GM19467 (cell line): ENCODE measurements at regions not wholly inside any gene's neighbourhood (a gene's known extent, or its start where the extent isn't known, plus 50 kb on each side); places are given as distances from the start of the nearest gene placed in this dataset.

Experiments used
- ATAC-seq: cut with Tn5 transposase; IDR thresholded peaks from one replicate; pipeline ENCODE4 v1.9.1; 2021; ENCODE audit warnings: mild to moderate bottlenecking, moderate library complexity; ENCODE audit not compliant: unreplicated experiment

DNA sequence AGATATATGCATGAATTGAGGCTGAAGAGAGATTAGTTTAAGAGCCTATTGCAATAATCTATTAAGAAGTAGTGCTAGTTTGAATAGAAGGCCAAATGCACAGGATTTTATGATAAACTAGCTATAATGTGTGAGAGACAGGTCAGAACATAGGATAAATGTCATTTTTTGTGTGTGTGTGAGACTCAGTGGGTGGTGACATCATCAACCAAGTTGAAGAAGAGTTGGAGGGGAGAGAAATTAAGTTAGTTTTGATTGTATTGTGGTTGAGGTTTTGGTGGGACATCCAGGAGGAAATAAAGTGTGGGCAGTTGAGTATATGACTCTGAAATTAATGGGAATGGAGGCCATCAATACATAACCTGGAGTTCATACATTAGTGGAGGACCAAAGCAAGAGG, 320.1 kb upstream of the CWC22 start:
- no peak for ATAC-seq

DNA sequence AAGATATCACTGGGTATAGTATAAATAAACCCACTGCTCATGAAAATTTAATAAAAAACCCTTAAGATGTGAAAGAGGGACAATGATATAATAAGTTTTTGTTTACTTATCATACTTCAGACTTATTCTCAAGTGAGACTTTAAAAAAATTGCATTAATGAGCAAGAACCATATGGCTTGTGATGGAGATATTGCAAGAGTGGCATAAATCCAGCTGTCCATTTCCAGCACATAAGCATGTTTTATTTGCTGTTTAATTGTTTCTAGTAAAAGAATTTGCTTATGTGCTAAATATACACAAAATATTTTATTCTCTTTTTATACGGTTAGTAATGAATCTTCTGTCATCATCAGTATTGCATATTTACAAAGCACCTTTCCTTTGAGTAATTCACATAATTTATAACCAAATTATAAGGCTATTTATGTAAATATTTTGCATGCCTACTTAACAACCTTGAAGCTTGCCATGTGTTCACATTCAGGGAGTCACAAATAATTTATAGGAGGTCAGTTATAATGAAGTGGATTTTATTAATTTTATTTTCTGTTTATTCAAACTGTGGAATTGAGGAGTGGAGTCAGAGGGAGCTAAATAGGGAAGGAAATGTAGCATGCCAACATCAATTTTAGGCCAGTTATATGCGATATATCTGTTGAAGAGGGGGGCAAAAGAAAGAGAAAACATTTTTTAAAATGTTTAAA, 318.5 kb upstream of the CWC22 start:
- no peak for ATAC-seq

DNA sequence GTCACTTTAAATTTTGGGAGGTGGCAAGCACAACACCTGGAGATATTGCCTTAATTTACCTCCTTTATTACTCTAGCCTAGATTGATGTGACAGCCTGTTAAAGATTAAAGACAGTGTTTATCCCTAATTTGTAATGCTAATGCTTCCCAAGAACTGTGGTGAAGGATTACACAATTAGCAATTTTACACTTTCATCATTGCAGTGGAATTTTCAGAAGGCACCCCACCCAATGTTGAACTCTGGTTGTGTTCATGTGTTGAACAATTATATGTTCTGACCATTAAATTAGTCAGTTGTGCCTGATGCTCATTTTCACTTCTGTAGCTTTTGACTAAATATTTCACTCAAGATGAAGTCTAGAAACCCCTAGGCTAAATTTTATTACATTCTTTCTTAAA, 317.1 kb upstream of the CWC22 start:
- no peak for ATAC-seq

DNA sequence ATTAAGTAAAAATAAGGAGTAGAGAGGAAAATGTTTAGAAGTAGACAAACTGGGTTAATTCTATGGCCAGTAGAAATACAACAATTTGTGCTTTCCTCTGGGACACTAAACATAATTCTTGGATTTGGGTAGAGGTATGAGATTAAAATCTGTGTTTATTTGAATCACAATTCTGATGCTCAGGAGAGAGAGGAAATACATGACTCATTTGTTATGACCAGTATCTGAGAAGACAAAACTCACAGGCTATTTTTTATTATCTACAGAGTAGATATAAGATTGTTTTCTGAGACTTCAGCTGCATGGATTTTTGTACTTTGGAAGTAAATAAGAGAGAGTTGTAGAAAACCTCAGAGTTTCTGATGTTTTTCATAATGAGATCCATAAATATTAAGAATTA, 315.7 kb upstream of the CWC22 start:
- no peak for ATAC-seq

DNA sequence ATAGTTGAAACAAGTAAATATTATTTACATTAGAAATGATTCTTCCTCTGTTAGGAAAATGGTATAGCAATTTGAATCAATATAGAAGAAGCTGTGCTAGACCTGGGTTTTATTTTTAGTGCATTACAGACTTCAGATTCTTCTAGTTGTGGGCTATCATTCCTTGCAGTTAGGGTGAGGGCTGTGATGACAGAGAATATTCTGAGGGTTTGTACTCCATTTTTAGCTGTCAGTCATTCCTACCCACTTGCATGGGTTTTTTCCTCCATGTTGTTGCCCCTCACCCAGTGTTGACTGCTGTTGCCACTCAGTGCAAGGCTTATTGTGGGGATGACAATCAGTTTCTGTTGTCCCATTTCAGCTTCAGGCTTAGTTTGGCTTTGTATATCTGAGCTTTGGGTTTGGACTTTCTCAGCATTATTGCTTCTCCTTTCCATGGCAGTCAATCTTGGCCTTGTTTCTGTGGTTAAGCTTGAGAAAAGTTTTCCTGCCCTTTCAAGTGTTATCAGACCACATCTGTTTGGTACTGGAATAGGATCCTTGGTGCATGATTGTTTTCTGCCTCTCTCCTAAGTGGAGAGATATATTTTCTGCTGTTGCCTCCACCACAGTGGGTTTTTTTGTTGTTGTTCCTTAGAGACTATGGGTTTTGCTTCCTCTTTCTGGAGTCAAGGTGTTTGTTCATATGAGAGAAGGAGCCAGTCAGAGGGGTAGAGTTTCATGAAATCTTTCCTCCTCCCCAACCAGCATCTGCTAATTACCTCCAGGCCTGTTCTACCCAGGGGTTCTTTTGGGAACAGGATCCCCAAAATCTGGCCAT, 312.7 kb upstream of the CWC22 start:
- peak; percentile 84 for ATAC-seq

DNA sequence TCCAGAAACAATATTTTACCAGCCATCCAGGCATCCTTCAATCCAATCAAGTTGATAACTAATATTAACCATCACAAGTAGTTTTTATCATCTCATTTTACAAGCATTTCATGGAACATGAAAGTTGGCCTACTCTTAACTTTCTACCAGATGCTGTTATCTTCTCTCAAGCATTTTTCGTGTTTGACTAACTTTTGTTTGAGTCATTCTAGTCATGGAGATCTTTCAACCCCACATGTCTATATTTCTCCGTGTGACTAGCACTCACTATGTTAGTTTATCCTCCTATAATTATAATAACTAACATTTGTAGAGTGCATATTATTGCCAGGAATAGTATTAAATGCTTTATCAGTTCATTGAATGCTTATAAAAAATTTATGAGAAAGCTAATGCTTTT, 307.0 kb upstream of the CWC22 start:
- ATAC-seq = no peak

DNA sequence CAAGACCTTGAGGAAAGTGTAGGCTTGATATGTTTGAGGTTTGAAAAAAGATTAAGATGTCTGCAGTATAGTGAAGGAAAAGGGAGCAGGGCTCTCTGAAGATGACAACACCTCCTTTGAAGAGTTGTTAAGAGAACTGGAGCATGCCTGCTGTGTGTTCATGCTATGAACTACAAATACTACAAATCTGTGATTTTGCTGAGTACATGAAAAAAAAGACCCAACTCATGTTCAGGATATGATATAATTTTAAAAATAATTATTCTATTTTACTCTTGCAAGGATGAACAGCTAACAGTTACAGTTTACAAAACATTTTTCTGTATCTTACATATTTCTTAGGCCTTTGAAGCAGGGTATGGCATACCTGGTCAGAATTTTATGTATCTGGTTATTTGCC, 305.4 kb upstream of the CWC22 start:
- ATAC-seq = no peak

DNA sequence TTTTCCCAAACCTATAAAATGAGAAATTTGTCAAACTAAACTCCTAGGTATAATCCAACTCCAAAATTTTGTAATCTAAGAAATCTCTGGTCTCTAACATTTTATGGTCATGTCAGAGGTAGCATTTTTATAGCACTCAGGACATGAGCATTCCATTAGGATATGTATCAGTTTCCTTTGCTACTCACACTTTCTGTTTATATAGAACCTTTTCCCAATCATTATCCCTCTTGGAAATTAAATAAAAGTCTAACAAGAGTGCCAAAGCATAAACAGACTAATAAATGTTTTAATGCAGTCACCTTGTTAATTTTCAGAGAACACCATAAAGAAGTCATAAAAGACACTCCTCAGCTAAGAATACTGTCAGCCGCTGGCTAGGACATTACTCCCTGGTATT, 300.0 kb upstream of the CWC22 start:
- ATAC-seq = no peak

DNA sequence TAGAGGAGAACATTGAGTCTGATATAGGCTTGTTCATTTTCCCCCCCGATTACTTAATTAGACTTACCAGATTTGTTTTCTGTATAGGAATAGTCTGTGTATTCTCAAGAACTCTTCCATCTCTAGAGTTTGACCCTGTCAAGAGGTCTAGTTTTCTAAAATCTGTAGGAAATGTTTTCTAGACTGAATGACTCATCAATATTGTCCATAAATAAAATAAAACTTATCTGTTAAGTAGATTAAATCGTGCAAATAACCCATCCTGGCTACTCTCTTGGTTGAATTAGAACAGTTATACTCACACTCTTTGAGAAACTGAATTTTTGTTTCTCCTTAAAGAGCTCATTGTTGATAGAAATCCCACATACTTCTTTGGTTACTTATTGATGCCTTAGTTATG, 299.2 kb upstream of the CWC22 start:
- ATAC-seq = no peak

DNA sequence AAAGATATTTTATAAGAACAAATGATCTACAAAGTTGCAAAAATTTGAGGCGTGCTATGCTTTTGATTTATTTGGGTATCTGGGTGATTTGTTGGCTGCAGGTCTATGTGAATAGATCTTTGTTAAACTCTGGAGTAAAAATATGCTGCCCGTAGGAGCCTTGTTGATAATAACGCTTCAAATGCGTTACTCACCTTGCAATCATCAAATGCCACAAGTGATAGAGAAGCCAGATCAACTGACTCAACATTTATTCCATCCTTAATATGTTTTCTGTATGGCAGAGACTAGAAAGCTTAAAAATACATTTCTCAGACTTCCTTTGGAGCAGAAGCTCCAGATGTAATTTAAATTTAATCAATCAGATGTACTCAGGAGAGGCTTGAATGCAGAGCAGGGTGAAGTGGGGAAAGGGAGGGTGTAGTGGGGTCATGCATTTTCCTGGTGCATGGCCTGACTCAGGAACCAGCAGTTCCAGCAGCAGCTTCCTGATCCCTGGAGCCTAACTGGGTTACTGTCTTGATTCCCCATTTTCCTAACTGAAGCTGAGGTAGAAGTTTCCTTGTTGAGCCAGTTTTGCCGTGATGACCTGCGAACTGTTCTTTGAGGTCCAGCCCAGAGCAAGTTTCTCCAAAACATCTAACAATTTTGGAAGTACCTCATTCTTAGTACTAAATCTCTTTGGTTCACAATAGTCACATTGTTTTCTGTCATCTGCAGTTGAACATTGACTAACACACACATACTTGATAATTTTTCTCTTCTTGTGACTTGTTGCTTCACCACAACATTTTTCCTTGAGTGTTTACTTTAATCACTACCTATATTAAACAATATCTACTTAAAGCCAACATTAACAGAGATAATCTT, 284.7 kb upstream of the CWC22 start:
- no peak for ATAC-seq

DNA sequence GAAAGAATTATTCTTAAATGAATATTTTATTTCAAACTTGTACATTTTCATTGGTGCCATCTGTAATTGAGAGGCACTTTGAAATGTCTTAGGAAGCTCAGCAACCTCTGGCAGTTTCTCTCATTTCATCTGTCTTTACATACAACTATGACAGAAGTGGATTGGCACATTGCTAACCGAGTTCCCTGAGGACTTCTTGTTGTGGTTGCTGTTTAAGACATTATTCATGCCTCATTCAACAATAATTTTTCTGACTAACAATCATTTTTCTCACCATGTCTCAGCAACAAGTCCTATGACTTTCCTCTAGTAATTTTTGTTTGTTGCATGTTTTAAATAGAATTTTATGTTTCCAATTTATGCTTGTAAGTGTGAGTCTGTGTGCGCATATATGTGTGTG, 284.0 kb upstream of the CWC22 start:
- no peak for ATAC-seq

DNA sequence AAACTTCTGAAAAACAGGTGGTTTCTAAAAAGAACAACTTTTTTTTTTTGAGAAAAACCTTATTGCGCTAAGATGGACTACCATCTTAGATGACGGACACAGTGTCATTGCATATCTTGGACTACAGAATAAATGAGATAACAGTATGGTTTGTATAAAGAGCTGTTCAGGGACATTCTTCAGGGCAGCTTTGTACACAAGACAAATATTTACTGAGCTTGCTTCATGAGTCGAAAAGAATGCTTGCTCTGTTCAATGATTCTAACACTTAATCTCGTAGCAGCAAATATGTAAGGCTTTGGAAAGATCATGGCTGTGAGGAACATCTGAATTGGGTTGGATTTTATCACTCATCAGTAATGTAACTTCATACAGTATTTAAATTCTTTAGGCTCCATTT, 282.5 kb upstream of the CWC22 start:
- ATAC-seq = no peak

DNA sequence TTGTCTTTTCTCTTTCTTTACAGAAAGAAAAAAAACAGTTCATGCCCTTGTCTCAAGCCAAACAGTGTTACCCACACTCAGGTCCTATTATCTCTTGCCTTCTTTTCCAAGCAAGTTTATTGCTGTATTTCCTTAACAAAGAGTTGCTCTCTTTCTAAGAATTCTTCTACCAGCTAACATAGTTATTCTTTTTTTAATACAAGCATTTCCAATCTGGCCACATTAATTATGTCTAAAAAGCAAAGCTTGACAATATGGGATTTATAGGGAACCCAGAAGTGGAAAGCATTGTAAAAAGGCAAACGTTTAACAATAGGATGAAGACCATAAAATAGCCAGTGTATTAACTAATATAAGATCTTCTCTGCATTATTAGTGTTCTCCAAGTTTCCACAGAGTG, 272.5 kb upstream of the CWC22 start:
- ATAC-seq = no peak

DNA sequence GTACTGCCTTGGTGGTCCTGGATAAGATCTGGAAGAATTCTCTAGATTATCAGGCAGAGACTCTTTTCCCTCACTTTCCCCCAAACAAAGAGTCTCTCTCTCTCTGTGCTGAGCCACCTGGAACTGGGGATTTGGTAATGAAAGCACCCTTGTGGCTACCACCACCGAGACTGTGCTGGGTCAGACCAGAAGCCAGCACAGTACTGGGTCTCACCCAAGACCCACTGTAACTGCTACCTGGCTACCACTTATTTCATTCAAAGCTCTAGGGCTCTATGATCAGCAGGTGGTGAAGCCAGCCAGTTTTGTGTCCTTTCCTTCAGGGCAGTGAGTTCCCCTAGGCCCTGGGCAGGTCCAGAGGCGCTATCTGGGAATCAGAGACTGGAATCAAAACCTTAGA, 269.6 kb upstream of the CWC22 start:
- ATAC-seq = no peak

DNA sequence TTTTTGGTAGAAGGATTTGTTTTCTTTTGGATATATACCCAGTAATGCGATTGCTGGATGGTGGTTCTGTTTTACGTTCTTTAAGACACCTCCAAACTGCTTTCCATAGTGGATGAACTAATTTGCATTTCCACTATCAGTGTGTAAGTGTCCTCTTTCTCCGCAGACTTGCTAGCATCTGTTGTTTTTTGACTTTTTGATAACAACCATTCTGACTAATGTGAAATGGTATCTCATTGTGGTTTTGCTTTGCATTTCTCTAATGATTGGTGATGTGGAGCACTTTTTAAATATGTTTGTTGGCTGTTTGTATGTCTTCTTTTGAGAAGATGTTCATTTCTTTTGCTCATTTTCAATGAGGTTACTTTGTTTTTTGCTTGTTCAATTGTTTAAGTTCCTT, 260.9 kb upstream of the CWC22 start:
- no peak for ATAC-seq

DNA sequence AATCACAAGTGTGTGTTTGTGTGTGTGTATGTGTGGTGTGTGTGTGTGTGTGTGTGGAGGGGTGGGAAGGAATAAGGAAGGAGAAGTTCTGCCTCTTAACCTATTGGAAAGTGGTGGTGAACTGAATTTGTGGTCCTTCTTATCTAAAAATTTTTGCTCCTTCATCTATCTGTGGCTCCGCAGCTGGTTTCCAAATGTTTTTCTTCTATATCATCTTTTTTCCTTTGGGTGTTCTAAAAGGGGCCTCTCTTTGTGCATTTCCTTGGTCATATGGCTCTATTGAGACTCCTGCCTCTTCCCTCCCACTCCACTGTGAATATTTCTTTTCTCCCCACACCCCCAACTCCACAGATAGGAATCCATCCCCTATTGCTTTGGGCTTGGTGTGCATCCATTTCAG, 254.9 kb upstream of the CWC22 start:
- ATAC-seq = no peak

DNA sequence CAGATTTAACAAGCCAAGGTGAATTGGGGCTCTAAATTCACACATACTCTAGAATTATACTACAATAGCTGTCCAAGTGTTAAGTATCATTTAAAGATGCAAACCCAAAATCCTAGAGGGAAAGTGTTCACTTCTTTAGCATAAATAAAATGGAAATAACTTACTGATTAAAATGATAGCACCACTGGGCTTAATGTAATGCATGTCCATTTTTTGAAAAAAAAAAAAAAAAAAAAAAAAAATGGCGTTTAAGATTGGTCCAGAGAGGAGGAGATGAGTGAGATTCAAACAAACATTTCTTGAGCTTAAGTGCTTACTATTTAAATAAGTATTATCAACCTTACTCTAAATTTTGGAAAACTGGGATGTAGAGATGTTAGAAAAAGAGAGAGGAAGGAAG, 251.5 kb upstream of the CWC22 start:
- no peak for ATAC-seq

DNA sequence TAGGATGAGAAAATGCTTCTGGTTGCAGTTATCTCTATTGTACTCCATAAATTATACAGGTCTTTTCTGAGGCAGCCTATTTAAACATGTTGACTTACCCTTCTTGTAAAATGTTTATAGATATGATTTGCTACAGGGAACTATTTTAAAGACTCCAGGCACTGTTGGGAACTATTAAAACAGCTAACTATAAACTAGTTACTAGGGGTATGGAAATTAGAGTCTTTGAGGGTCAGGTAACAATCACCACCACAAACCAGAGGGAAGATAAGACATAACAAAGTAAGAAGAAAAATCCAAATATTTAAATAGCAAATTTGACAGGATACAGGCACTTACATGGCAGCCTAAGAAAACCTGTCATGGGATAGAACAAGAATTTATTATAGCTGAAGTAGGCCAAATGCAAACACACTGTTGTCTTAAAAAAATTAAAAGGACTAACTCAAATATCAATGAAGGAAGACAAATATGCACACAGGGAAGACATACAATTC, 251.0 kb upstream of the CWC22 start:
- ATAC-seq = no peak

DNA sequence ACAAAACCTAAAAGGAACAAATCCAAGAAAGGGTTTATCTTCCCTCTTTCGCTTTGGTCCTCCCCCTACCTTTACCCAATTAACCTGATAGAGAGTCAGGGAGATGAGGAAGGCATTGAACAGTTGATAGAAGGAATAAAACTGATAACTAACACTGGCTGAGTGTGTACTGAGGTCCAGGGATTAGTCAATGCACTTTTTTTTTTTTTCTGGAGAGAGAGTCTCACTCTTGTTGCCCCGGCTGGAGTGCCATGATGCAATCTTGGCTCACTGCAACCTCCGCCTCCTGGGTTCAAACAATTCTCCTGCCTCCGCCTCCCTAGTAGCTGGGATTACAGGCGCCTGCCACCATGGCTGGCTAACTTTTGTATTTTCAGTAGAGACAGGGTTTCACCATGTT, 250.2 kb upstream of the CWC22 start:
- ATAC-seq = no peak

DNA sequence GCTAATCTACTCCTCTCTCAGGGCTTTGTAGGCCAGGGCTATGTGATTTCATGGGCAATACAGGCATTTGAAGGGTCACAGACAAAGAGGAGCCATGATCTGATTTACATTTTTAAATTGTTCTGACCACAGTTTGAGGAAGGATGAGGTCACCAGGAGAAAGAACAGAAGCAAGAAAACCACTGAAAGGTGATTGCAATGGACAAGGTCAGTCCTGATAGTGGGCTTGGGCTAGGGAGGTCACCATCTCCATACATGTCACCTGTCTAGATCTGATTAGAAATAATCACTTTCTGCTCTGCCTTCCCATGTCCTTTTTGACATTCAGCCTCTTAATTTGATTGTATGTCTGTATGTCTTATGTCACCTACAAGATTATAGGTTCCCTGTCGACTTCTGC, 248.9 kb upstream of the CWC22 start:
- ATAC-seq = no peak

DNA sequence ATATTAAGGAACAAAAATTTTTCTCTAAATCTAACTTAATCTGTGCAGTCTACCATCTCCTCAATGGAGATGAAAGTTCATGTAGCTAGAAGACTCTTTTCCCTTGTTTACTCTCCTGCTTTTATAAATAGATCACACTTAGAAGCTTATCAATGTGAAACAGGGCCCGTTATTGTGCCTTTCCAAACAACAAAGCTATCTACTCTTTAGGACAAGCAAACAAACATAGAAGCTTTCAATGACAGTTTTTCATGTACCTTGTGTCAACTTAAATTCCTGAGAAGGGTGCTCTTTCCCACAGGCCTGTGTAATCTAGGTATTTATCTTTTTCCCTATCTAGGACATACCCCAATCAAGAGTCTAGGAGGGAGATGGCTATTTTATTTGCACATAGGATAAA, 247.8 kb upstream of the CWC22 start:
- no peak for ATAC-seq

DNA sequence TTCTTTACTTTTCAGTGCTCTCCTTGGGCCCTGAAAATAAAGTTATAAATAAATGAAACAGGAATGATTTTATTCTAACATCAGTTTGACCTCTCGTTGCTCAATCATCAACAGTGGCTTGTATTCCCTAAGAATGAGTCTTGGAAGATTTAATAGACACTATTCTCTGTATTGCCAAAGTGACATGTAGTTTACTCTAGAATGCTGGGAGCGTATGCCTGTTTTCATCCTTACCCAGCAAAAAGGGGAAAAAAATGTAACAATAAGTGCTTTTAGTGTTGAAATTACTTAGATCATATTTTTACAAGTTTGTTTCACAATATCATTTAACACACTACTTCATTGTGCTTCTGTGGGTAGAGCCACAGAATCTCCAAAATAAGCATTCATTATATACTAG, 240.6 kb upstream of the CWC22 start:
- ATAC-seq = no peak
